ENCODE measurements at regions not wholly inside any gene's neighbourhood (a gene's known extent, or its start where the extent isn't known, plus 50 kb on each side); places are given as distances from the start of the nearest gene placed in this dataset.

- POLR2A ChIA-PET: no interaction called here
- TF ChIP-seq NR3C1 (IDR thresholded peaks at IDR 0.05) (no peak), PHF8 (IDR thresholded peaks at IDR 0.05; ENCODE audit: borderline replicate concordance, low read depth) (no peak), SREBF2 (IDR thresholded peaks at IDR 0.05) (no peak), CHD2 (IDR thresholded peaks at IDR 0.05; ENCODE audit: low read length, partially characterized antibody) (no peak), JUNB (IDR thresholded peaks at IDR 0.05) (no peak), MAX (IDR thresholded peaks at IDR 0.05) (no peak), POLR2AphosphoS2 (conservative IDR thresholded peaks at IDR 0.05; ENCODE audit: low read length) (no peak), NFE2L2 (conservative IDR thresholded peaks at IDR 0.05; ENCODE audit: low read length) (no peak), FOSB (CRISPR knock-in tag; IDR thresholded peaks at IDR 0.05) (no peak)
- no peak overlapping the region for H3K27ac ChIP-seq
- H3K4me3 ChIP-seq: no peak overlapping the region
- ATAC-seq (no peak), FAIRE-seq (no peak), DNase-seq (ENCODE audit: low read depth in 1 of 2, low spot score in 1 of 2) (no peak)
- H3K9me3 ChIP-seq: no peaks in the 10 kb centered on the region
- H3K4me2 ChIP-seq: no peak overlapping the region
- WGBS (ENCODE audit: missing lambda C conversion rate): 28% methylated on average over 3 of the region's 3 CpGs
- peaks cover 8% of the 10 kb centered on the region; the same call in 1 of the 3 replicates for H3K4me1 ChIP-seq
- CTCF ChIA-PET: interaction anchor here (1.4 kb wide), 1 partner anchor 12 kb away, joined by 6 read pairs; no protein-coding TSS in a partner anchor
Measured at GRCh38 chr5:6903934-6904333, 190.7 kb downstream of the TENT4A start.

GRCh38 chr5:6904860-6905259, 191.6 kb downstream of the TENT4A start:
- peaks cover 8% of the 10 kb centered on the region; the same call in 1 of the 3 replicates for H3K4me1 ChIP-seq
- ChIA-PET POLR2A (no interaction called here), CTCF (interaction anchor here (1.4 kb wide), 1 partner anchor 13 kb away, joined by 6 read pairs; no protein-coding TSS in a partner anchor)
- FAIRE-seq: no peak
- ATAC-seq: no peak
- 10% methylated on average over 2 of the region's 2 CpGs for WGBS (ENCODE audit: missing lambda C conversion rate)
- H3K27ac ChIP-seq: no peak overlapping the region
- H3K4me3 ChIP-seq: no peak overlapping the region
- no peak overlapping the region; the same call in 2 of the 3 replicates for H3K4me2 ChIP-seq
- no peaks in the 10 kb centered on the region for H3K9me3 ChIP-seq
- no peak for DNase-seq (ENCODE audit: low read depth in 1 of 2, low spot score in 1 of 2)
- TF ChIP-seq CBX8 (IDR thresholded peaks at IDR 0.05) (no peak), ESRRA (IDR thresholded peaks at IDR 0.05; ENCODE audit: borderline replicate concordance, low read length) (no peak), RAD21 (conservative IDR thresholded peaks at IDR 0.05 in 1 of 2, IDR thresholded peaks at IDR 0.05 in 1 of 2) (no peak), SMC3 (IDR thresholded peaks at IDR 0.05) (no peak)

- DNase-seq (ENCODE audit: low read depth in 1 of 2, low spot score in 1 of 2): no peak
- no peak for ATAC-seq
- no peak overlapping the region for H3K4me3 ChIP-seq
- peaks cover 8% of the 10 kb centered on the region; the same call in 1 of the 3 replicates for H3K4me1 ChIP-seq
- peak overlapping the region; percentile 30 to 42; a peak in 1 of 6 replicates for H3K27ac ChIP-seq
- 25% methylated on average over 8 of the region's 8 CpGs for WGBS (ENCODE audit: missing lambda C conversion rate)
- CTCF ChIA-PET: interaction anchor here (1.1 kb wide), 1 partner anchor 10 kb away, joined by 3 read pairs; no protein-coding TSS in a partner anchor
- H3K4me2 ChIP-seq: peak overlapping the region; percentile 15; the same call in 1 of the 3 replicates
- TF ChIP-seq SREBF2 (IDR thresholded peaks at IDR 0.05) (no peak), EP300 (IDR thresholded peaks at IDR 0.05) (no peak), CHD2 (IDR thresholded peaks at IDR 0.05; ENCODE audit: low read length, partially characterized antibody) (no peak), E2F6 (IDR thresholded peaks at IDR 0.05; ENCODE audit: borderline replicate concordance, low read depth) (no peak), RARB (CRISPR knock-in tag; IDR thresholded peaks at IDR 0.05) (no peak), BHLHE40 (IDR thresholded peaks at IDR 0.05; ENCODE audit: low read depth, low read length) (no peak), ZSCAN20 (CRISPR knock-in tag; IDR thresholded peaks at IDR 0.05) (no peak), USF2 (IDR thresholded peaks at IDR 0.05) (no peak), RAD21 (conservative IDR thresholded peaks at IDR 0.05 in 1 of 2, IDR thresholded peaks at IDR 0.05 in 1 of 2) (no peak), JUN (IDR thresholded peaks at IDR 0.05) (no peak), HMGXB4 (CRISPR knock-in tag; IDR thresholded peaks at IDR 0.05; ENCODE audit: borderline replicate concordance) (no peak), CBX2 (IDR thresholded peaks at IDR 0.05; ENCODE audit: borderline replicate concordance, low read depth) (no peak), JUNB (IDR thresholded peaks at IDR 0.05) (no peak), POLR2A (IDR thresholded peaks at IDR 0.05; ENCODE audit: low read length) (no peak), HES2 (IDR thresholded peaks at IDR 0.05) (no peak), MYC (IDR thresholded peaks at IDR 0.05; ENCODE audit: borderline replicate concordance, low read length) (no peak), FOXS1 (CRISPR knock-in tag; IDR thresholded peaks at IDR 0.05) (no peak), EHMT2 (IDR thresholded peaks at IDR 0.05; ENCODE audit: low read depth) (no peak), CEBPB (IDR thresholded peaks at IDR 0.05) (no peak), CTCF (IDR thresholded peaks at IDR 0.05) (no peak)
- FAIRE-seq: no peak
- POLR2A ChIA-PET: interaction anchor here (0.7 kb wide), 1 partner anchor 49 kb away, joined by 3 read pairs; no protein-coding TSS in a partner anchor
- no peaks in the 10 kb centered on the region for H3K9me3 ChIP-seq
Measured at GRCh38 chr5:6905423-6905822, 192.2 kb downstream of the TENT4A start.

Measured in A549 (cell line).